Raji (cell line): ENCODE measurements at regions not wholly inside any gene's neighbourhood (a gene's known extent, or its start where the extent isn't known, plus 50 kb on each side); places are given as distances from the start of the nearest gene placed in this dataset.

Experiments
- POLR2A ChIP-seq: IDR thresholded peaks from 2 replicates; pipeline ENCODE4 v1.6.1; 2011; ENCODE audit warnings: low read depth, low read length, control low read depth; ENCODE audit not compliant: insufficient read depth

DNA sequence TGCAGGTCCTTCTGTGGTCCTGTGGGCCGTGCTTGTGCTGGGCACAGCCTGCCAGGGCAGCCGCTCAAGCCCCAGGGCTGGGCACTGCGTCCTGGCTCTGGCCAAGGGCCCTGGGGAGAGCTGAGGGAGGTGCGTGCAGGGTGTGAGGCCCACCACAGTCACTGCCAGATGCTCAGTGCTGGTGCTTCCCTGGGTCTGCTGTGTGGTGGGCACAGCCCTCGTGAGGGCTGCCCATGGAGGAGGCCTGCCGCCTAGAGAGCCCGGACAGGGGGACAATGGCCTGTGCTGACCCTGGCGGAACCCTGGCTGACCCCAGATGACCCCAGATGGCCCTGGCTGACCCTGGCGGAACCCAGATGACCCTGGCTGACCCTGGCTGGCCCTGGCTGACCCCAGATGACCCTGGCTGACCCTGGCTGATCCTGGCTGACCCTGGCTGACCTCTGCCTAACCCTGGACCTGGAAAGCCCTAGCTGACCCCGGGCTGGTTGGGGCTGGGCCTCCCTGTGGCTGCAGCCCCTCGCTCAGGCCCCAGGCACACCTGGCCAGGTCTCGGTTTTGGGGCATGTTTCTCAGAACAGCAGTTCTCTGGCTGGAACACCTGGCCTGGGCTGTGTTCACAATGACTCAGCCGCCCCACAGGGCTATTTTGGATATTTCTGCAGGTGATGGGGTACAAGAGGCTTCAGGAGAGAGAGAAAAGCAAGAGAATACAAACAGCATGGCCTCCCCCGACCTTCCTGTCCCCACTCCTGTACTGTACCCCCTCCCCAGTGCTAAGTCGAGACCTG, 55.4 kb downstream of the TMEM121 start:
- TF ChIP-seq POLR2A, result no peak

DNA sequence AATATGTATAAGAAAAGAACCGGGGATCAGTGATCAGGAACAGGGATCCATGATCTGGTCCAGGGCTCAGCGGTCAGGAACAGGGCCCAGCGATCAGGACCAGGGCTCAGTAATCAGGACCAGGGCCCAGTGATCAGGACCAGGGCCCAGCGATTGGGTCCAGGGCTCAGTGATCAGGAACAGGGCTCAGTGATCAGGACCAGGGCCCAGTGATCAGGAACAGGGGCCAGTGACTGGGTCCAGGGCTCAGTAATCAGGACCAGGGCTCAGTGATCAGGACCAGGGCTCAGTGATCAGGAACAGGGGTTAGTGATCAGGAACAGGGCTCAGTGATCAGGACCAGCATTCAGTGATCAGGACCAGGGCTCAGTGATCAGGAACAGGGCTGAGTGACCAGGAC, 56.3 kb downstream of the TMEM121 start:
- TF ChIP-seq POLR2A, result peak; percentile 21; the same call in 1 of the 2 replicates

DNA sequence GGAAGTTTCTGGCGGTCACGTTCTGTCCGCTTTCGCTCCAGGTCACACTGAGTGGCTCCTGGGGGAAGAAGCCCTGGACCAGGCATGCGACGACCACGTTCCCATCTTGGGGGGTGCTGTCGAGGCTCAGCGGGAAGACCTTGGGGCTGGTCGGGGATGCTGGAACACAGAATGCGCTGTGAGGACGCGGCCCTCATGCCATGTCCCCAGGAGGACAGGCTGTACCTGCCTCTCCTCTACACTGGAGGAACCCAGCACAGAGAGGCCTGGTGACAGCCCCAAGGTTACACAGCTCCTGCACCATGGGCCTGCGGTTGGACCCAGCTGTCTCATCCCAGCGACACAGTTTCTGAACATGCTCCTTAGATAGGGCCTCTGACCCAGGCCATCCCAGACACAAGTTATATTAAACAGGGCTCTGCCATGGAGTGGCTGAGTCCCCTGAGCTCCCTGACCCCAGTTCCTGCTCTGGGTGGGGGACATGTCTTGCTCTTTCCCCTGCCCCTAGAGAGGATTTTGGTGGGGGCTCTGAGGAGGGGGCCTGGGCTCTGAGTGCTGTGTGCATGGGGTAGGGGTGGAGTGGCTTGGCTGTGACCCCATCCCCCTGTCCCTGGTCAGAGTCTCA, 62.0 kb downstream of the TMEM121 start:
- no peak for TF ChIP-seq POLR2A

DNA sequence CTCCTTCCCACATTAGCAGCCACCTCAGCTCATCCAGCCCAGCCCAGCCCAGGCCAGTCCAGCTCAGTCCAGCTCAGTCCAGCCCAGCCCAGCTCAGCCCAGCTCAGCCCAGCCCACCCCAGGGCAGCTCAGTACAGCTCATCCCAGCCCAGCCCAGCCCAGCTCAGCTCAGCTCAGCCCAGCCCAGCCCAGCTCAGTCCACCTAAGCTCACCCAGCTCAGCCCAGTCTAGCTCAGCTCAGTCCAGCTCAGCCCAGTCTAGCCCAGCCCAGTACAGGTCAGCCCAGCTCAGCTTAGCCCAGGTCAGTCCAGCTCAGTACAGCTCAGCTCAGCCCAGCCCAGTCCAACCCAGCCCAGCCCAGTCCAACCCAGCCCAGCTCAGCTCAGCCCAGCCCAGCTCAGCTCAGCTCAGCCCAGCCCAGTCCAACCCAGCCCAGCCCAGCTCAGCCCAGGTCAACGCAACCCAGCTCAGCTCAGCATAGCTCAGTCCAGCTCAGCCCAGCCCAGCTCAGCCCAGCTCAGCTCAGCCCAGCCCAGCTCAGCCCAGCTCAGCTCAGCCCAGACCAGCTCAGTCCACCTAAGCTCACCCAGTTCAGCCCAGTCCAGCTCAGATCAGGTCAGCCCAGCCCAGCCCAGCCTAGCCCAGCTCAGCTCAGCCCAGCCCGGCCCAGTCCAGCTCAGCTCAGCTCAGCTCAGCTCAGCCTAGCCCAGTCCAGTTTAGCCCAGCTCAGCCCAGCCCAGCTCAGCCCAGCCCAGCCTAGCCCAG, 63.0 kb downstream of the TMEM121 start:
- no peak for TF ChIP-seq POLR2A

DNA sequence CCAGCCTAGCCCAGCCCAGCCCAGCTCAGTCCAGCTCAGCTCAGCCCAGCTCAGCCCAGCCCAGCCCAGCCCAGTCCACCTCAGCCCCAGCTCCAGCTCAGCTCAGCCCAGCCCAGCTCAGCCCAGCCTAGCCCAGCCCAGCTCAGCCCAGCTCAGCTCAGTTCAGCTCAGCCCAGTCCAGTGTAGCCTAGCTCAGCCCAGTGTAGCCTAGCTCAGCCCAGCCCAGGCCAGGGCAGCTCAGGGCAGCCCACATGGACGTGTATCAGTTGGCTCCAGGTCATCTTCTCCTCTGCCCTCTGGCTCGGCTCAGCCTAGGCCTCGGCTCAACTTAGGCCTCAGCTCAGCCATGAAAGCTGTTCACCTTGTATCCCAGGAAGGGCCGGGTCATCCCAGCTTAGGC, 64.7 kb downstream of the TMEM121 start:
- no peak for TF ChIP-seq POLR2A

DNA sequence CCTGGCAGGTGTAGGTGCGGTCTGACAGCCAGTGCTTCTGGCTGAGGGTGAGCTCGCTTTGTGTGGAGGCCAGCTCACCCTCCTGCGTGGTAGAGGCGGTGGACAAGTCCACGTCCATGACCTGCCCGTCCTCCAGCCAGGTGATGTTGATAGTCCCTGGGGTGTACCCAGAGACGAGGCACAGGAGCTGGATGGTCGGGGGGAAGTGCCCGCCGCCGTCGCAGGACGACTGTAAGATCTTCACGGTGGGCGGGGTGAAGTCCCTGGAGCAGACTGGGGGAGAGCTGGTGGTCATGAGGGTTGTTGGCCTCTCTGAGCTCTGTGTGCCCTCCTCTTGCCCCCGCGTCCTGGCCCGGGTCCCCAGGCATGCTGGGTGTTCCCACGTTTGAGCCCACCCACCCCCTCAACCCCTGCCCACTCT, 74.6 kb downstream of the TMEM121 start:
- no peak for TF ChIP-seq POLR2A

DNA sequence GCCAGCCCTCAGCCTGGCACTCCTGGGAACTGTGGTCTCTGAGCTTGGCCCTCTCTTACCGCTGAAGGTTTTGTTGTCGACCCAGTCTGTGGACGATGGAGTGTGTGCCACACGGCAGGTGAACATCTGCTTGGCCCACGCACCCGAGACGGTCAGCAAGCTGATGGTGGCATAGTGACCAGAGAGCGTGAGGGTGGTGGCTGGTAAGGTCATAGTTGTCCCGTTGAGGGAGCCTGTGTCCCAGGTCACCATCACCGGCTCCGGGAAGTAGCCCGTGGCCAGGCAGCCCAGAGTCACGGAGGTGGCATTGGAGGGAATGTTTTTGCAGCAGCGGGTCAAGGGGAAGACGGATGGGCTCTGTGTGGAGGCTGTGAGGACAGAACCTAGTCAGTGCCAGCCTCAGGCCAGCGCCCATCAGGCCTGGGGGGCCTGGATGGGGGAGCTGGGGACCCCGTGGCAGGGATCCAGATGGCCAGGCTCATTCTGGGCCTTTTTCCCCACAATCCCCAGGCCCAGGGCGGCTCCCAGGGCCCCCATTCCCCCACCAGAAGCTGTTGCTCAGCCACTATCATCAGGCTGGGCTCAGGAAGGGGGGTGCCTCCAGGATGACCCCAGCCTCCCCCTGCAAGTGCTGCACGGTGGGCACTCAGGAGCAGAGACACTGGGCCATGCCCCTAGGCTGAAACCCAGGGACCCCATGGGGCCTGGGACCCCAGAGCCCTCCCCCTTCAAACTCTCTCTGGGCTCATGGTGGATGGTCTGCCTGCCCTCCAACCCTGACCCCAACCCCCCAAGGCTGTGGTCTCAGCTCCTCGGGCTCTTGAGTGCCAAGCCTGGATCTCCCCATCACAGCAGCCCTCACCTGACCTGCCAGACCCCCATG, 75.2 kb downstream of the TMEM121 start:
- no peak for TF ChIP-seq POLR2A

DNA sequence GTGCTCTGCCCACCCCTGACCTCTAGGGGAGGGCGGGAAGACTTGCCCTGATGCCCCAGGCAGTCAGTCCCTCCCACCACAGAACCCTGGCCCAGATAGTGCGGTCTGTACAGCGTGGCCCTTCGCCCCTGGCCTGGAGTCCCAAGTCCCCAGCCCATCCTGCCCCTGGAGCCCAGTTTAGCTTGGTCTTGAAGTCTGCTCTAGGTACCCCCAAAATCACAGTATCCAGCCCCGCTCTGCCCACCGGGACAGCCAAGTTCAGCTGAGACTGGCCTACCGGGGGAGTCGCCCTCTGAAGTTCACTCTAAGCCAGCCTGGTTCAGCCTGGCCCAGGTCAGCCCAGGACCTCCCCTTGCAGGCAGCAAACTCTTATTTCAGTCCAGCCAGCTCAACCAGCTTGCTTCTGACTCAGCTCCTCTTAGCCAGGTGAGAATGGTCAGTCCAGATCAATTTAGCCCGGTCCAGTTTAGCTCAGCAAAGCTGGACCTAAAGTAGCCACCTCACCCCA, 75.9 kb downstream of the TMEM121 start:
- TF ChIP-seq POLR2A, result no peak

DNA sequence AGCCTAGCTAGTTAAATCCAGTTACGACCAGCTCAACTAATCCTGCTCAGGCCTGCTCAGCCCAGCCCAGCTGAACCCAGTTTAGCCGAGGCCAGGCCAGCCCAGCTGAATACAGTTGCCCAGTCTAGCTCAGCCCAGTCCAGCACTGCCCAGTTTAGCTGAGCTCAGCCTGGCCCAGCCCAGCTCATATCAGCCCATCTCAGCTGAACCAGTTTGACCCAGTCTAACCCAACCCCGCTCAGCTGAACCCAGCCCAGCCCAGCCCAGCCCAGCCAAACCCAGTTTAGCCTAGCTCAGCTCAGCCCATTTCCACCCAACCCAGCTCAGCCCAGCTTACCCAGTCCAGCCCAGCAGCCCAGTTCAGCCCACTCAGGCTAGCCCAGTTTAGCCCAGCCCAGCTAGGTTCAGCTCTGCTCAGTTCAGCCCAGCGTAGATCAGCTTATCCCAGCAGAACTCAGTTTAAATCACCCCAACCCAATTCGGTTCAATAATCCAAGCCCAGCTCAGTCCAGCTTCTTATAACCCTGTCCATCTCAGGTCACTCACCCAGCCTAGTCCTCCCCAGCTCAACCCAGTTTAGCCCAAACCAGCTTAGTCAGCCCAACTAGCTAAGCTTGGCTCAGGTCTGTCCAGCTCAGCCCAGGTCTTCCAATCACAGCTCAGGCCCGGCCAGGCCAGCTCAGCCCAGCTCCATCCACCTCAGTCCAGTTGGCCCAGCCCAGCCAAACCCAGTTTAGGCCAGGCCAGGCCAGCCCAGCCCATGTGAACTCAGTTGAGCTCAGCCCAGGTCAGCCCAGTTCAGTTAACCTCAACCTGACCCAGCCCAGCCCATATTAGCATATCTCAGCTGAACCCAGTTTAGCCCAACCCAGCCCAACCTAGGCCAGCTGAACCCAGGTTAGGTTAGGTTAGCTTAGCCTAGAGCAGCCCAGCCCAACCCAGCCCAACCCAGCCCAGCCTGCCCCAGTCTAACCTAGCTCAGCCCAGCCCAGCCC, 76.7 kb downstream of the TMEM121 start:
- TF ChIP-seq POLR2A, result no peak

DNA sequence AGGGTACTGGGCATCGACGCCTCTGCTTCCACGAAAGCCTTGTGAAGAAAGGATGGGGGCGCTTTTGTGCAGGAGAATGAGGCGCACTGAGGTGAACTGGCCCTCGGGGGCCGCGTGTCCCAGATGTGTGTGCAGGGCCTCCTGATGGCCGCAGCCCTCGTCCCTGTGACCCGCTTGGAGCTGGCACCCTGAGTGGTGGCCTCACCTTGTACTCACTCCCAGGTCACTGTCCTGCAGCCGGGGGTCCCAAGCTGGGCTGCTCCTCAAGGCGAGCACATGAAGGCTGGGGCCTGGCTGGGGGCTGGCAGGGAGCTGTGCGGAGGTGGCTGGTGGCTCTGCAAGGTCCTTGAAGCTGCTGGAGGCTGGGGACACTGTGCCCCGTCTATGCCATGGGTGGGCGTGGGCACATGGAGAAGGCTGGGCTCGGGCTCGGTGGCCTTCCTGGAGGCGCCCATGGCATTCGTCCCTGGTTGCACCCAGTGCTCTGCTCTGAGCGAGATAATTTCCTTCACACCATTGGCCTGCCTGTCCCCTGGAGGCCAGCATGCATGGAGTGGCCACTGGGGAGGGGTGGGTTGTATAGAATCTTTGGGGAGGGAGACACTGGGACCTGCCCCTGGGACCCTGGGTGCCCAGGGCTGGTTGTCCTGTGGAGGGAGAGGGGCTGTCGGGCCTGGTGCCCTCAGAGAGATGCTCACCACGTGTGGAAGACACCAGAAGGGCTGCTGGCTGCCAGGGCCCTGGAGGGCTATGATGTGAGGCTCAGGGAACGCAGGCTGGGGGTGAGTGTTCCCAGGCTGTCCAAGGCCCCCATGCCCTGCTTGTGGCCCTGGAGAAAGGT, 79.3 kb downstream of the TMEM121 start:
- no peak for TF ChIP-seq POLR2A

DNA sequence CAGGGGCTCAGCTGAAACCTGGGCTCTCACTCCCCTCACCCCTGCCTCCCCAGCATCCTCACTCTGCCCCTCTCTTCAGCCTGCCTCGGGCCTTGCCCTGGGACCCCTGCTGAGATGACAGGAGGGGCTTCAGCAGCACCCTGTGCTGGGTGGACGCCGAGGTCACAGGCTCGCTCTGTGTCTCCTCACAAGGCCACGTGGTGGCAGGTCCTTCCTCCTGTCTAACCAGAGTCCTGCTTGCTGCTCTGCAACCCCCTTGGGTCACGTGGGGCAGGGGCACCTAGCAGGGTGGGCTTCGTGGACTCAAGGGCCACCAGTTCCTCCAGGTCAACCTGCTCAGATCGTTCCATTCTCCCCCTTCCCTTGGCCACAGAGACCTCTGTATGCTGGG, 90.4 kb downstream of the TMEM121 start:
- no peak for TF ChIP-seq POLR2A

DNA sequence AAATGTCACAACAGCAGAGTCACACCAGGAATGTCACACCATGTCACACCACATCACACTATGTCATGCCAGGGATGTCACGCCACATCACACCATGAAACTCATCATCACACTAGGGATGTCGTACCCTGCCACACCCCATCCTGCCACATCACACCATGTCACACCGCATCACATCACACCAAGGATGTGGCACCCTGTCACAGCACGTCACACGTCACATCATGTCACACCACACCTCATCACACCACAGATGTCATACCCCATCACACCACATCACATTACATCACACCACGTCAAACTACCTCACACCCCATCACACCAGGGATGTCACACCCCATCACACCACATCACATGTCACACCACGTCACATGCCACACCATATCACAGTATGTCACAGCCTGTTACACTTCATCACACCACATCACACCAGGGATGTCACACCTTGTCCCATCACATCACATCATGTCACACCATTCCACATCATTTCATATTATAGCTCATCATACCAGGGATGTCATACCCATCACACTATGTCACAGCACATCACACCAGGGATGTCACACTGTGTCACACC, 90.9 kb downstream of the TMEM121 start:
- no peak for TF ChIP-seq POLR2A

DNA sequence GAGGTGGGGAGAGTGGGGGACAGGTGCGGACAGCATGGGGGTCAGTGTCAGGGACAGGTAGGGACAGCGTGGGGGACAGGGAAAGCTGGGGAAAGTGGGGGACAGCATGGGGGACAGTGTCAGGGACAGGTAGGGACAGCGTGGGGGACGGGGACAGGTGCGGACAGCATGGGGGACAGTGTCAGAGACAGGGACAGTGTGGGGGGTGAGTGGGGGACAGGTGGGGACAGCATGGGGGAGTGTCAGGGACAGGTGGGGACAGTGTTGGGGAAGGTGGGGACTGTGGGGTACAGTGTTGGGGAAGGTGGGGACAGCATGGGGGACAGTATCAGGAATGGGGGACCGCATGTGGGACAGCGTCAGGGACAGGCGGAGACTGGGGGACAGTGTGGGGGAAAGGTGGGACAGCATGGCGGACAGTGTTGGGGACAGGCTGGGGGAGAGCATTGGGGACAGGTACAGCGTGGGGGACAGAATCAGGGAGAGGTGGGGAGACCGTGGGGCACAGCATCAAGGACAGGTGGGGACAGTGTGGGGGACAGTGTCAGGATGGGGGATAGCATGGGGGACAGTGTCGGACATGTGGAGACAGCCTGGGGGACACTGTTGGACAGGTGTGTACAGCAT, 96.1 kb downstream of the TMEM121 start:
- no peak for TF ChIP-seq POLR2A
